ENCODE measurements at regions not wholly inside any gene's neighbourhood (a gene's known extent, or its start where the extent isn't known, plus 50 kb on each side); places are given as distances from the start of the nearest gene placed in this dataset.

DNA sequence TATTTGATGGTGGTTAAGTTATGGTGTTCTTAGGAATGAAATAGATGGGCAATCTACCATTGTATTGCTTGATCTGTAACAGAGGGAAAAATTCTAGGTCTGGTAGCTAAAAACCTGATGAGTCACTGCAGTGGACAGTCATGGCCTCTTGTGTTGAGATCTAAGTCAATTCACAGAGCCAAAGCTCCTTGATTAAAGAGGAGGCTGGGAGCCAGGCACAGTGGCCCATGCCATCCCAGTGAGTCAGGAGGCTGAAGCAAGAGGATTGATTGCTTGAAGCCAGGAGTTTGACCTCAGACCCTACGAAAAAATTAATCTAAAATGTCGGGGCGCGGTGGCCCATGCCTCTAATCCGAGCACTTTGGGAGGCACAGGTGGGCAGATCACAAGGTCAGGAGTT, 67.1 kb upstream of the KPNA3 start:
- no peak overlapping the region for H3K4me3 ChIP-seq (ENCODE audit: insufficient read depth, low read depth, low read length)
- peak overlapping the region; percentile 98 for H4K91ac ChIP-seq (ENCODE audit: insufficient read depth, low read depth, low read length)
- H3K9ac ChIP-seq (ENCODE audit: low read depth, low read length): no peak overlapping the region; the same call in 1 of the 2 replicates
- H4K20me1 ChIP-seq (ENCODE audit: insufficient read depth, low read length): no peaks in the 10 kb centered on the region
- peak overlapping the region; percentile 92 for H3K14ac ChIP-seq (replicated peaks; ENCODE audit: low read depth, low read length)
- peak overlapping the region; percentile 95 for H2AK5ac ChIP-seq (ENCODE audit: low read depth, low read length)
- H3K27me3 ChIP-seq (ENCODE audit: control insufficient read depth, insufficient read depth, low read length): no peaks in the 10 kb centered on the region
- peaks cover 6% of the 10 kb centered on the region for H3K4me1 ChIP-seq (ENCODE audit: control insufficient read depth, insufficient read depth, low read length)
- WGBS, 2 experiments (ENCODE audit: extremely low coverage in 2 of 2, insufficient read length in 1 of 2): 0% methylated on average over 1 of the region's 5 CpGs; no CpG with 5 or more reads in 1 of the 2 experiments
- dilution Hi-C loops (cut with HindIII; ENCODE audit: low sequenced_read_pairs, unreplicated experiment) (no loop called here), intact Hi-C loops (cut with micrococcal nuclease) (loop anchor here (5.0 to 10.0 kb wide), 3 partner anchors 223 to 1055 kb away; no protein-coding TSS in a partner anchor), in situ Hi-C loops (cut with MboI; ENCODE audit: low sequenced_read_pairs) (no loop called here)
- peak overlapping the region; percentile 58 for H2AFZ ChIP-seq (replicated peaks; ENCODE audit: low read length, poor library complexity)
- H3K9me1 ChIP-seq (ENCODE audit: insufficient read depth, low read length): no peaks in the 10 kb centered on the region; the same call in 1 of the 2 replicates
- peak overlapping the region; percentile 98 for H3K4ac ChIP-seq (ENCODE audit: low read depth, low read length)
- peak overlapping the region; percentile 91; the same call in 2 of the 3 replicates for H2BK15ac ChIP-seq (ENCODE audit: low read depth, low read length)
- peak overlapping the region; percentile 51; the same call in 1 of the 2 replicates for H3K4me2 ChIP-seq (ENCODE audit: low read depth, low read length)
- peaks cover 3% of the 10 kb centered on the region; the same call in 1 of the 2 replicates for H3K9me3 ChIP-seq (ENCODE audit: control insufficient read depth, insufficient read depth, low read length)
- peak overlapping the region; percentile 83 for H3K27ac ChIP-seq (ENCODE audit: insufficient read depth, low read length)
- H2AK9ac ChIP-seq (replicated peaks; ENCODE audit: low read depth, low read length, poor library complexity): peak overlapping the region; percentile 77
- ChIA-PET POLR2A (ENCODE audit: unreplicated experiment) (no interaction called here), CTCF (no interaction called here)
- BruUV-seq (replicated peaks): no TSS peak
- peak; percentile 67 for ATAC-seq (ENCODE audit: low read depth)
- peak overlapping the region; percentile 86; the same call in 1 of the 2 replicates for H4K5ac ChIP-seq (ENCODE audit: low read depth, low read length)
- peak overlapping the region; percentile 88 to 98 for H4K8ac ChIP-seq (ENCODE audit: low read depth in 2 of 2, low read length in 2 of 2)
- H3K18ac ChIP-seq (ENCODE audit: low read depth, low read length): peak overlapping the region; percentile 96
- H2BK5ac ChIP-seq (ENCODE audit: low read depth, low read length, poor library complexity, severe bottlenecking): peak overlapping the region; percentile 99
- peak overlapping the region; percentile 94 for H3K56ac ChIP-seq (ENCODE audit: extremely low read depth, insufficient read depth, low read length)
- TF ChIP-seq RAD21 (IDR thresholded peaks at IDR 0.05; ENCODE audit: low read length) (no peak), FOS (IDR thresholded peaks at IDR 0.05; ENCODE audit: low read depth, low read length) (peak; percentile 83), MXI1 (IDR thresholded peaks at IDR 0.05; ENCODE audit: borderline replicate concordance, low read depth, low read length) (no peak), CEBPB (IDR thresholded peaks at IDR 0.05; ENCODE audit: low read depth, low read length) (peak; percentile 68), MAFK (IDR thresholded peaks at IDR 0.05; ENCODE audit: low read depth, low read length) (no peak), CHD1 (IDR thresholded peaks at IDR 0.05; ENCODE audit: low read depth, low read length) (no peak), RCOR1 (IDR thresholded peaks at IDR 0.05; ENCODE audit: insufficient replicate concordance, low read length) (no peak), NFE2L2 (IDR thresholded peaks at IDR 0.05; ENCODE audit: low read depth, low read length) (peak; percentile 76), BHLHE40 (IDR thresholded peaks at IDR 0.05; ENCODE audit: low read depth, low read length) (0 out of 2 replicates have a peak, but pooled peaks have one; percentile 4), MAZ (IDR thresholded peaks at IDR 0.05; ENCODE audit: borderline replicate concordance, low read depth, low read length) (no peak), RFX5 (IDR thresholded peaks at IDR 0.05; ENCODE audit: low read depth, low read length) (no peak), SMC3 (IDR thresholded peaks at IDR 0.05; ENCODE audit: low read depth, low read length) (no peak), POLR2A (IDR thresholded peaks at IDR 0.05; ENCODE audit: low read depth, low read length) (no peak)
- TF ChIP-seq, protein P1, sequence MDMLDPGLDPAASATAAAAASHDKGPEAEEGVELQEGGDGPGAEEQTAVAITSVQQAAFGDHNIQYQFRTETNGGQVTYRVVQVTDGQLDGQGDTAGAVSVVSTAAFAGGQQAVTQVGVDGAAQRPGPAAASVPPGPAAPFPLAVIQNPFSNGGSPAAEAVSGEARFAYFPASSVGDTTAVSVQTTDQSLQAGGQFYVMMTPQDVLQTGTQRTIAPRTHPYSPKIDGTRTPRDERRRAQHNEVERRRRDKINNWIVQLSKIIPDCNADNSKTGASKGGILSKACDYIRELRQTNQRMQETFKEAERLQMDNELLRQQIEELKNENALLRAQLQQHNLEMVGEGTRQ (IDR thresholded peaks at IDR 0.05; ENCODE audit: low read depth, low read length): no peak
- TF ChIP-seq, protein P2, sequence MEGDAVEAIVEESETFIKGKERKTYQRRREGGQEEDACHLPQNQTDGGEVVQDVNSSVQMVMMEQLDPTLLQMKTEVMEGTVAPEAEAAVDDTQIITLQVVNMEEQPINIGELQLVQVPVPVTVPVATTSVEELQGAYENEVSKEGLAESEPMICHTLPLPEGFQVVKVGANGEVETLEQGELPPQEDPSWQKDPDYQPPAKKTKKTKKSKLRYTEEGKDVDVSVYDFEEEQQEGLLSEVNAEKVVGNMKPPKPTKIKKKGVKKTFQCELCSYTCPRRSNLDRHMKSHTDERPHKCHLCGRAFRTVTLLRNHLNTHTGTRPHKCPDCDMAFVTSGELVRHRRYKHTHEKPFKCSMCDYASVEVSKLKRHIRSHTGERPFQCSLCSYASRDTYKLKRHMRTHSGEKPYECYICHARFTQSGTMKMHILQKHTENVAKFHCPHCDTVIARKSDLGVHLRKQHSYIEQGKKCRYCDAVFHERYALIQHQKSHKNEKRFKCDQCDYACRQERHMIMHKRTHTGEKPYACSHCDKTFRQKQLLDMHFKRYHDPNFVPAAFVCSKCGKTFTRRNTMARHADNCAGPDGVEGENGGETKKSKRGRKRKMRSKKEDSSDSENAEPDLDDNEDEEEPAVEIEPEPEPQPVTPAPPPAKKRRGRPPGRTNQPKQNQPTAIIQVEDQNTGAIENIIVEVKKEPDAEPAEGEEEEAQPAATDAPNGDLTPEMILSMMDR (conservative IDR thresholded peaks at IDR 0.05; ENCODE audit: low read depth, low read length): no peak
- TF ChIP-seq, protein P3, sequence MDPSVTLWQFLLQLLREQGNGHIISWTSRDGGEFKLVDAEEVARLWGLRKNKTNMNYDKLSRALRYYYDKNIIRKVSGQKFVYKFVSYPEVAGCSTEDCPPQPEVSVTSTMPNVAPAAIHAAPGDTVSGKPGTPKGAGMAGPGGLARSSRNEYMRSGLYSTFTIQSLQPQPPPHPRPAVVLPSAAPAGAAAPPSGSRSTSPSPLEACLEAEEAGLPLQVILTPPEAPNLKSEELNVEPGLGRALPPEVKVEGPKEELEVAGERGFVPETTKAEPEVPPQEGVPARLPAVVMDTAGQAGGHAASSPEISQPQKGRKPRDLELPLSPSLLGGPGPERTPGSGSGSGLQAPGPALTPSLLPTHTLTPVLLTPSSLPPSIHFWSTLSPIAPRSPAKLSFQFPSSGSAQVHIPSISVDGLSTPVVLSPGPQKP (IDR thresholded peaks at IDR 0.05; ENCODE audit: borderline replicate concordance, low read depth, low read length): no peak
- no peaks in the 10 kb centered on the region for H3K36me3 ChIP-seq (ENCODE audit: control insufficient read depth, insufficient read depth, low read length)
- peak overlapping the region; percentile 89 for H3K23ac ChIP-seq (ENCODE audit: low read depth, low read length)
- peak; percentile 92 for DNase-seq
- H2BK20ac ChIP-seq (ENCODE audit: low read depth, low read length): peak overlapping the region; percentile 99
- peak overlapping the region; percentile 99 for H2BK120ac ChIP-seq (ENCODE audit: low read depth, low read length)
- H3K79me1 ChIP-seq (ENCODE audit: low read depth in 1 of 2, low read length in 2 of 2): no peaks in the 10 kb centered on the region

Measured in IMR-90 (cell line).